ENCODE measurements at regions not wholly inside any gene's neighbourhood (a gene's known extent, or its start where the extent isn't known, plus 50 kb on each side); places are given as distances from the start of the nearest gene placed in this dataset.

DNA sequence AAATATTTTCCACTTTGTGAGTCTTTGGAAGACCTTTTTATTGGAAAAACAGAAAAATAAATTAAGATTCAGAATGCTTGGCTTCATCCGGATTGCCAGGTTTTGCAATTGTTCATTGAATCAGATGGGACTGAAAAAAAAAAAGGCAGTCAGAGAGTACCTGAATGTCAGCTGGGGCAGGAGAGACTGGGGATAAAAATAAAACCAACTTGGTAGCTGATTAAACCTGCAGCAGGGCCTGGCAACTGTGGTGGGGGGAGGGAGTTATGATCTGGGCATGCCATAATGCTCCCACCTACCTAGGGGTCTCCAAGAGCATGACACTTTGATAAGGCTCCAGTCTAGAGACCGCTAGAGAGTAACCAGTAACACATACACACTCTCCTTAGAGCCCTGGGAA is 454.4 kb downstream of the DTWD2 start:
- TF ChIP-seq, protein P1, sequence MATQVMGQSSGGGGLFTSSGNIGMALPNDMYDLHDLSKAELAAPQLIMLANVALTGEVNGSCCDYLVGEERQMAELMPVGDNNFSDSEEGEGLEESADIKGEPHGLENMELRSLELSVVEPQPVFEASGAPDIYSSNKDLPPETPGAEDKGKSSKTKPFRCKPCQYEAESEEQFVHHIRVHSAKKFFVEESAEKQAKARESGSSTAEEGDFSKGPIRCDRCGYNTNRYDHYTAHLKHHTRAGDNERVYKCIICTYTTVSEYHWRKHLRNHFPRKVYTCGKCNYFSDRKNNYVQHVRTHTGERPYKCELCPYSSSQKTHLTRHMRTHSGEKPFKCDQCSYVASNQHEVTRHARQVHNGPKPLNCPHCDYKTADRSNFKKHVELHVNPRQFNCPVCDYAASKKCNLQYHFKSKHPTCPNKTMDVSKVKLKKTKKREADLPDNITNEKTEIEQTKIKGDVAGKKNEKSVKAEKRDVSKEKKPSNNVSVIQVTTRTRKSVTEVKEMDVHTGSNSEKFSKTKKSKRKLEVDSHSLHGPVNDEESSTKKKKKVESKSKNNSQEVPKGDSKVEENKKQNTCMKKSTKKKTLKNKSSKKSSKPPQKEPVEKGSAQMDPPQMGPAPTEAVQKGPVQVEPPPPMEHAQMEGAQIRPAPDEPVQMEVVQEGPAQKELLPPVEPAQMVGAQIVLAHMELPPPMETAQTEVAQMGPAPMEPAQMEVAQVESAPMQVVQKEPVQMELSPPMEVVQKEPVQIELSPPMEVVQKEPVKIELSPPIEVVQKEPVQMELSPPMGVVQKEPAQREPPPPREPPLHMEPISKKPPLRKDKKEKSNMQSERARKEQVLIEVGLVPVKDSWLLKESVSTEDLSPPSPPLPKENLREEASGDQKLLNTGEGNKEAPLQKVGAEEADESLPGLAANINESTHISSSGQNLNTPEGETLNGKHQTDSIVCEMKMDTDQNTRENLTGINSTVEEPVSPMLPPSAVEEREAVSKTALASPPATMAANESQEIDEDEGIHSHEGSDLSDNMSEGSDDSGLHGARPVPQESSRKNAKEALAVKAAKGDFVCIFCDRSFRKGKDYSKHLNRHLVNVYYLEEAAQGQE (IDR thresholded peaks at IDR 0.05; ENCODE audit: unreplicated experiment) = no peak
- TF ChIP-seq, protein P2, sequence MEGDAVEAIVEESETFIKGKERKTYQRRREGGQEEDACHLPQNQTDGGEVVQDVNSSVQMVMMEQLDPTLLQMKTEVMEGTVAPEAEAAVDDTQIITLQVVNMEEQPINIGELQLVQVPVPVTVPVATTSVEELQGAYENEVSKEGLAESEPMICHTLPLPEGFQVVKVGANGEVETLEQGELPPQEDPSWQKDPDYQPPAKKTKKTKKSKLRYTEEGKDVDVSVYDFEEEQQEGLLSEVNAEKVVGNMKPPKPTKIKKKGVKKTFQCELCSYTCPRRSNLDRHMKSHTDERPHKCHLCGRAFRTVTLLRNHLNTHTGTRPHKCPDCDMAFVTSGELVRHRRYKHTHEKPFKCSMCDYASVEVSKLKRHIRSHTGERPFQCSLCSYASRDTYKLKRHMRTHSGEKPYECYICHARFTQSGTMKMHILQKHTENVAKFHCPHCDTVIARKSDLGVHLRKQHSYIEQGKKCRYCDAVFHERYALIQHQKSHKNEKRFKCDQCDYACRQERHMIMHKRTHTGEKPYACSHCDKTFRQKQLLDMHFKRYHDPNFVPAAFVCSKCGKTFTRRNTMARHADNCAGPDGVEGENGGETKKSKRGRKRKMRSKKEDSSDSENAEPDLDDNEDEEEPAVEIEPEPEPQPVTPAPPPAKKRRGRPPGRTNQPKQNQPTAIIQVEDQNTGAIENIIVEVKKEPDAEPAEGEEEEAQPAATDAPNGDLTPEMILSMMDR (conservative IDR thresholded peaks at IDR 0.05; ENCODE audit: low read depth in 2 of 2) = no peak
- TF ChIP-seq POLR2AphosphoS5 (IDR thresholded peaks at IDR 0.05; ENCODE audit: low read depth) (no peak), EZH2phosphoT487 (IDR thresholded peaks at IDR 0.05; ENCODE audit: unreplicated experiment) (no peak)
- TF ChIP-seq, protein P3, sequence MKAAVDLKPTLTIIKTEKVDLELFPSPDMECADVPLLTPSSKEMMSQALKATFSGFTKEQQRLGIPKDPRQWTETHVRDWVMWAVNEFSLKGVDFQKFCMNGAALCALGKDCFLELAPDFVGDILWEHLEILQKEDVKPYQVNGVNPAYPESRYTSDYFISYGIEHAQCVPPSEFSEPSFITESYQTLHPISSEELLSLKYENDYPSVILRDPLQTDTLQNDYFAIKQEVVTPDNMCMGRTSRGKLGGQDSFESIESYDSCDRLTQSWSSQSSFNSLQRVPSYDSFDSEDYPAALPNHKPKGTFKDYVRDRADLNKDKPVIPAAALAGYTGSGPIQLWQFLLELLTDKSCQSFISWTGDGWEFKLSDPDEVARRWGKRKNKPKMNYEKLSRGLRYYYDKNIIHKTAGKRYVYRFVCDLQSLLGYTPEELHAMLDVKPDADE (IDR thresholded peaks at IDR 0.05) = no peak

Data from GM23338 (cell line).